GM21528 (cell line): ENCODE measurements at regions not wholly inside any gene's neighbourhood (a gene's known extent, or its start where the extent isn't known, plus 50 kb on each side); places are given as distances from the start of the nearest gene placed in this dataset.

Experiments
- ATAC-seq: cut with Tn5 transposase; IDR thresholded peaks from one replicate; pipeline ENCODE4 v1.9.1; 2021; ENCODE audit warnings: mild to moderate bottlenecking, moderate library complexity; ENCODE audit not compliant: unreplicated experiment, low FRiP score

GRCh38 chr13:107447591-107447990 lies 767.7 kb downstream of the LIG4 start:
- no peak for ATAC-seq

GRCh38 chr13:107441279-107441678 lies 774.1 kb downstream of the LIG4 start:
- ATAC-seq = no peak

GRCh38 chr13:107438251-107438650 lies 777.1 kb downstream of the LIG4 start:
- no peak for ATAC-seq

- no peak for ATAC-seq
Measured at GRCh38 chr13:107434347-107434746, 781.0 kb downstream of the LIG4 start.

- ATAC-seq = no peak
Measured at GRCh38 chr13:107427536-107427935, 787.8 kb downstream of the LIG4 start.

GRCh38 chr13:107422421-107422820 lies 792.9 kb downstream of the LIG4 start:
- no peak for ATAC-seq

GRCh38 chr13:107421951-107422350 lies 793.4 kb downstream of the LIG4 start:
- ATAC-seq = no peak

- no peak for ATAC-seq
Measured at GRCh38 chr13:107421028-107421427, 794.3 kb downstream of the LIG4 start.

- ATAC-seq = no peak
Measured at GRCh38 chr13:107413005-107413404, 802.3 kb downstream of the LIG4 start.

GRCh38 chr13:107407074-107407473 lies 808.3 kb downstream of the LIG4 start:
- ATAC-seq = no peak

GRCh38 chr13:107395927-107396662 lies 819.2 kb downstream of the LIG4 start:
- ATAC-seq = no peak

- no peak for ATAC-seq
Measured at GRCh38 chr13:107392205-107392604, 823.1 kb downstream of the LIG4 start.

GRCh38 chr13:107387525-107387924 lies 819.6 kb upstream of the ARGLU1 start:
- no peak for ATAC-seq

GRCh38 chr13:107379407-107380155 lies 811.6 kb upstream of the ARGLU1 start:
- ATAC-seq = no peak

GRCh38 chr13:107376341-107377125 lies 808.6 kb upstream of the ARGLU1 start:
- ATAC-seq = no peak

GRCh38 chr13:107375701-107376340 lies 807.9 kb upstream of the ARGLU1 start:
- ATAC-seq = no peak

- ATAC-seq = no peak
Measured at GRCh38 chr13:107374038-107374437, 806.1 kb upstream of the ARGLU1 start.

- no peak for ATAC-seq
Measured at GRCh38 chr13:107373551-107373950, 805.6 kb upstream of the ARGLU1 start.

GRCh38 chr13:107370015-107370785 lies 802.3 kb upstream of the ARGLU1 start:
- no peak for ATAC-seq

GRCh38 chr13:107367258-107367657 lies 799.3 kb upstream of the ARGLU1 start:
- no peak for ATAC-seq
